Thoracic aorta (tissue), 2 donors: ENCODE measurements at regions not wholly inside any gene's neighbourhood (a gene's known extent, or its start where the extent isn't known, plus 50 kb on each side); places are given as distances from the start of the nearest gene placed in this dataset.

ENCODE experiments used
- ATAC-seq: fragments of 150-250 bp; one replicate; pipeline ENCODE4 v1.8.0; 2017; ENCODE audit warnings: low read depth; ENCODE audit not compliant: insufficient number of reproducible peaks, low FRiP score
- DNase-seq: peaks from one replicate; pipeline ENCODE4 v3.0.0-alpha.2; 2020; ENCODE audit warnings: low spot score
- H3K27ac ChIP-seq, 2 donors: fragments of 200-600 bp; sonication (generic); 1 replicate in 1 of 2; 2 replicates in 1 of 2; pipeline ENCODE4 v1.5.1; 2016; ENCODE audit warnings: mild to moderate bottlenecking in 2 of 2, moderate library complexity in 2 of 2
- H3K27me3 ChIP-seq: fragments of 200-600 bp; sonication (generic); replicated peaks from 2 replicates; pipeline ENCODE4 v1.6.0; 2016; ENCODE audit warnings: mild to moderate bottlenecking; ENCODE audit not compliant: insufficient read depth
- H3K36me3 ChIP-seq: fragments of 200-600 bp; sonication (generic); one replicate; pipeline ENCODE4 v1.5.1; 2016
- H3K4me1 ChIP-seq, 2 donors: fragments of 200-600 bp; sonication (generic); 1 replicate in 1 of 2; 2 replicates in 1 of 2; pipeline versions ENCODE4 v1.5.1 to v1.6.0; 2016; ENCODE audit warnings: low read depth in 2 of 2, mild to moderate bottlenecking in 1 of 2; ENCODE audit not compliant: control insufficient read depth in 1 of 2
- H3K4me3 ChIP-seq: fragments of 200-600 bp; sonication (generic); 2 replicates; pipeline ENCODE4 v1.5.1; 2016; ENCODE audit warnings: mild to moderate bottlenecking
- H3K9me3 ChIP-seq: fragments of 200-600 bp; sonication (generic); 2 replicates; pipeline ENCODE4 v1.5.1; 2016
- TF ChIP-seq, protein P1 (sequence below): fragments of 200-600 bp; sonication (generic); IDR thresholded peaks from one replicate; pipeline ENCODE4 v1.5.1; 2019; ENCODE audit warnings: antibody characterized with exemption

GRCh38 chr11:101277036-101277435, 147.4 kb upstream of the PGR start:
- Histone ChIP-seq H3K9me3 (no peaks in the 10 kb centered on the region), H3K27ac (no peak overlapping the region), H3K27me3 (no peaks in the 10 kb centered on the region), H3K4me1 (peaks cover 4 to 5% of the 10 kb centered on the region in 2 donors), H3K4me3 (no peak overlapping the region), H3K36me3 (no peaks in the 10 kb centered on the region)
- no peak for ATAC-seq
- TF ChIP-seq, protein P1, sequence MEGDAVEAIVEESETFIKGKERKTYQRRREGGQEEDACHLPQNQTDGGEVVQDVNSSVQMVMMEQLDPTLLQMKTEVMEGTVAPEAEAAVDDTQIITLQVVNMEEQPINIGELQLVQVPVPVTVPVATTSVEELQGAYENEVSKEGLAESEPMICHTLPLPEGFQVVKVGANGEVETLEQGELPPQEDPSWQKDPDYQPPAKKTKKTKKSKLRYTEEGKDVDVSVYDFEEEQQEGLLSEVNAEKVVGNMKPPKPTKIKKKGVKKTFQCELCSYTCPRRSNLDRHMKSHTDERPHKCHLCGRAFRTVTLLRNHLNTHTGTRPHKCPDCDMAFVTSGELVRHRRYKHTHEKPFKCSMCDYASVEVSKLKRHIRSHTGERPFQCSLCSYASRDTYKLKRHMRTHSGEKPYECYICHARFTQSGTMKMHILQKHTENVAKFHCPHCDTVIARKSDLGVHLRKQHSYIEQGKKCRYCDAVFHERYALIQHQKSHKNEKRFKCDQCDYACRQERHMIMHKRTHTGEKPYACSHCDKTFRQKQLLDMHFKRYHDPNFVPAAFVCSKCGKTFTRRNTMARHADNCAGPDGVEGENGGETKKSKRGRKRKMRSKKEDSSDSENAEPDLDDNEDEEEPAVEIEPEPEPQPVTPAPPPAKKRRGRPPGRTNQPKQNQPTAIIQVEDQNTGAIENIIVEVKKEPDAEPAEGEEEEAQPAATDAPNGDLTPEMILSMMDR, result no peak
- no peak for DNase-seq

GRCh38 chr11:101269990-101270660, 140.5 kb upstream of the PGR start:
- DNase-seq, result no peak
- no peak overlapping the region for H3K4me3 ChIP-seq
- no peak for ATAC-seq
- H3K27ac ChIP-seq, result no peak overlapping the region
- H3K9me3 ChIP-seq, result no peaks in the 10 kb centered on the region
- H3K27me3 ChIP-seq, result no peaks in the 10 kb centered on the region
- TF ChIP-seq, protein P1, result no peak
- H3K4me1 ChIP-seq, result peaks cover 16 to 34% of the 10 kb centered on the region in 2 donors
- H3K36me3 ChIP-seq, result no peaks in the 10 kb centered on the region

- Histone ChIP-seq H3K27ac (no peak overlapping the region), H3K4me1 (peaks cover 16 to 34% of the 10 kb centered on the region in 2 donors), H3K4me3 (no peak overlapping the region), H3K36me3 (no peaks in the 10 kb centered on the region), H3K27me3 (no peaks in the 10 kb centered on the region), H3K9me3 (no peaks in the 10 kb centered on the region)
- TF ChIP-seq, protein P1, result no peak
- DNase-seq, result no peak
- no peak for ATAC-seq
Observed at GRCh38 chr11:101269390-101269789, 139.8 kb upstream of the PGR start.

- DNase-seq (no peak), ATAC-seq (no peak)
- H3K9me3 ChIP-seq, result no peaks in the 10 kb centered on the region
- no peak overlapping the region for H3K4me3 ChIP-seq
- peaks cover 16 to 34% of the 10 kb centered on the region in 2 donors for H3K4me1 ChIP-seq
- TF ChIP-seq, protein P1, result no peak
- H3K27ac ChIP-seq, result no peak overlapping the region
- H3K27me3 ChIP-seq, result no peaks in the 10 kb centered on the region
- H3K36me3 ChIP-seq, result no peaks in the 10 kb centered on the region
Observed at GRCh38 chr11:101267654-101268053, 138.0 kb upstream of the PGR start.

DNA sequence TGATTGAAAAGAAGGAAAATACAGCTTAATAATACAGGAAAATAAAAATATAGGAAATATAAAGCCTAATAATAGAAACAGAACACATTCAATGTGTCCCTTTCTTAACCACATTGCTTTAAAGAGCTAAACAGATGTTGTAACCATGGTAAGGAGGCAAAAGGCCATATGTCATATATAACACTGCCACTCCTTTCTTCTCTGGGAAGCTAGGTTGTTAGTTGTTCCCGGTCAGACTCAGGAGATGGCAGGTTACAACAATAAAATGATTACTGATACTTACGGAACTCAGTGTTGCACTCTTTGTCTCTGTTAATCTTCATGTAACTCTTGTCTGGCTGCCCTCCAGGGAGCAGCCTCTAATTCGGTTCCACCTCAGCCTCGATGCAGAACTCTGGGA, 134.7 kb upstream of the PGR start:
- ATAC-seq, result no peak
- TF ChIP-seq, protein P1, result no peak

More for the DNA sequence above, 134.7 kb upstream of the PGR start:
- H3K27me3 ChIP-seq, result no peaks in the 10 kb centered on the region
- H3K36me3 ChIP-seq, result no peaks in the 10 kb centered on the region
- H3K9me3 ChIP-seq, result no peaks in the 10 kb centered on the region
- peaks cover 0 to 7% of the 10 kb centered on the region in 2 donors for H3K4me1 ChIP-seq
- H3K4me3 ChIP-seq, result no peak overlapping the region
- DNase-seq, result no peak
- H3K27ac ChIP-seq, result no peak overlapping the region
